HG03196 (cell line): ENCODE measurements at regions not wholly inside any gene's neighbourhood (a gene's known extent, or its start where the extent isn't known, plus 50 kb on each side); places are given as distances from the start of the nearest gene placed in this dataset.
"Not testable (repeated sequence)": the region's sequence is repeated elsewhere in the genome, so short reads cannot be mapped to it uniquely, and the experiment has no call there.

Experiments used
- ATAC-seq: cut with Tn5 transposase; IDR thresholded peaks from one replicate; pipeline ENCODE4 v1.9.1; 2021; ENCODE audit not compliant: unreplicated experiment

DNA sequence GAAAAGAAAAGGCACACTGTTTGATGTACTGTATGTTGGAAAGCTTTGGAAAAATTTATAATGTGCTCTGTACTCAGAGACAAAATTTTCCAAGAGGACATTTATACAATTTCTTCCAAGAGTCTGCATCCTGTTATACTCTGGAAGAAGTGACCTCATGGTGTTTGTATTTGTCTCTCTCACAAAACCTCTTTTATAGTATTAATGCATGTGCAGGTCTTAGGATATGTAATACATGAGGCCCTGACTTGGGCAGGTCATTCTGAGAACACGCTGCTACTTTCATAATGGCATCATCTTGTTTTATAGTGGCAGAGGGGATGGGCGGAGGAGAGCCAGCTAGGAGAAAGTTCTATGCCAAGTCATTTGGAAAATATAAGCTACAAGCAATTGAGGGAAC lies 72.0 kb upstream of the P3H2 start:
- no peak for ATAC-seq

DNA sequence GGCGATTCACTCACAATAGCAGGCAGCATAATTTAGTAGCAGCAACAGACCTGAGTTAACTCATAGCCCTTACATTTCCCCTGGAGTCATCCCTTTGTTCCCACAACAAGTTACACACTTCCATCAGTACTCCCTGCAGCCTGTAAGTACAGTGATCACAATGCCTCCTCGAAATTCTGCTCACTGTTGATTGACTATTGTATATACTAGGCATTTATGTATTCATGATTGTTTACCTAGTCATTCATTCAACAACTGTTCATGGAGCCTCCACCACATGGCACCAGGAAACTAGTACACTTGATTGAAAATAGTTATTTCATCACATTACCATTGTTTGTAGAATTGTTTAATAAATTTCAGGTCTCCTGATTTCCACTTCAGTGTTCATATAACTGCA lies 71.4 kb upstream of the P3H2 start:
- no peak for ATAC-seq

GRCh38 chr3:190188197-190188596 lies 67.5 kb upstream of the P3H2 start:
- ATAC-seq, result no peak

- ATAC-seq, result no peak
Observed at GRCh38 chr3:190183121-190183520, 62.4 kb upstream of the P3H2 start.

- ATAC-seq, result no peak
Observed at GRCh38 chr3:190182418-190183043, 61.8 kb upstream of the P3H2 start.

DNA sequence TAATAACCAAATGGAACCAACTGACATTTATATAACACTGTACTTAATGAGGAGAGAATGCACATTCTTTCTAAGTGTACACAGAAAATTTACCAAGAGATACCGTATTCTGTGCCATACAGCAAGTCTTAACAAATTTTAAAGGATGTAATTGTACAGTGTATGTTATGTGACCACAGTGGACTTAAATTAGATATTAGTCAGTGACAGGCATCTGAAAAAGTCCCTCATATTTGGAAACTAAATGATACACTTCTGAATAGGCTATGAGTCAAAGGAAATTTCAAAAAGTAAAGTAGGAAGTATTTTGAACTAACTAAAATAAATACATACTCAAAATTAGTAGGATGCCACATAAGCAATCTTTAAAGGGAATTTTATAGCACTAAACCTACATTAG lies 59.6 kb upstream of the P3H2 start:
- ATAC-seq, result no peak

- no peak for ATAC-seq
Observed at GRCh38 chr3:190178779-190179178, 58.1 kb upstream of the P3H2 start.

GRCh38 chr3:190176933-190177525 lies 56.3 kb upstream of the P3H2 start:
- not testable (repeated sequence) for ATAC-seq

GRCh38 chr3:190176106-190176505 lies 55.4 kb upstream of the P3H2 start:
- ATAC-seq, result not testable (repeated sequence)

DNA sequence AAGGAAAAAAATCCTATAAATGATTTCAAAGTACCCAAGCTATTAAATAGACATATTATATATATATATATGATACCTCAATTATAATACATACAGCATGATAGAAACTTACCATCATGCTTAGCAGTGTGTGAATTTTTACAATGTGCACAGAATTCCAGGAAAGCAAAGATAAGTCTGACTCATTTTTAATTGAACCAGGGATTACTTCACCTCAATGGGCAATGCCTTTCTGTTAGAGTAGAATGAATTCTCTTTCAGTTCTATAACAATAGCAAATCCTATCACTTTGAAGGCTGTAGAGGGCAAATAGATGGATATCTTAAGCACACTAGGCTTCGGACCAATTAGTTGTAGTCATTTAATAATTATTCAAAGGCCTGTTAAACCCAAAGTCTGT lies 54.8 kb upstream of the P3H2 start:
- no peak for ATAC-seq

DNA sequence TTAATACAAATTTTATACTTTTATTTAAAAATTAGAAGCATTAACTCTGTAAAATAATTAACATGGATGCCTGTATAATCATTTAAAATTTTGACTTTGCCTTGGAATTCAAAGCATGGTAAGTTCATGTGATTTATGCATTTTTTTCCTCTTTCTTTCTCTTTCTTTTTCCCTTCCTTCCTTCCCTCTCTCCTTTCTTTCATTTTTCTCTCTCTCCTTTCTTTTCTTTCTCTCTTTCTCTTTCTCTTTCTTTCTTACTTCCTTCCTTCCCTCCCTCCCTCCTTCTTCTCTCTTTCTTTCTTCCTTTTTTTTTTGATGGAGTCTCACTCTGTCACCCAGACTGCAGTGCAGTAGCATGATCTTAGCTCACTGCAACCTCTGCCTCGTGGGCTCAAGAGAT lies 53.8 kb upstream of the P3H2 start:
- ATAC-seq, result no peak

DNA sequence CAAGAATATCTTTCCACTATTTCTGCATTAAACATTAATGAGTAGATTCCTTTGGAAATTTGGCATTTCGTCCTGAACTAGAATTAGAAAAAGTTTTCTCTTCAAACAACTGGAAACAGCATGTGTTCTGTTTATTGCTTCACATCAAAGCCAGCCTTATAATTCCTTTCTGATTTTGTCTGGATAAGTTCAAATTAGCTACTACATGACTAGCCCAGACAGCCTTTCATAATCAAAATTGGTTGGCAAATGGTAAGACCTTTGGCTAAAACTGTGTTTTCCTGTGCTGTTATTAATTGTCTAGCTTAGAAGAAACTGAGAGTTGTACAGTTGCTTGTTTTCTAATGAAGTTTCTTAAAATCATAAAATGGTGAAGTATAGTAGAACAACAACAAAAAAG lies 52.7 kb upstream of the P3H2 start:
- no peak for ATAC-seq

GRCh38 chr3:190172751-190173150 lies 52.1 kb upstream of the P3H2 start:
- ATAC-seq, result no peak
